GM19043 (cell line): ENCODE measurements at regions not wholly inside any gene's neighbourhood (a gene's known extent, or its start where the extent isn't known, plus 50 kb on each side); places are given as distances from the start of the nearest gene placed in this dataset.
"Not testable (repeated sequence)": the region's sequence is repeated elsewhere in the genome, so short reads cannot be mapped to it uniquely, and the experiment has no call there.

Source experiments
- ATAC-seq: cut with Tn5 transposase; IDR thresholded peaks from one replicate; pipeline ENCODE4 v1.9.1; 2021; ENCODE audit warnings: low read depth; ENCODE audit not compliant: unreplicated experiment

DNA sequence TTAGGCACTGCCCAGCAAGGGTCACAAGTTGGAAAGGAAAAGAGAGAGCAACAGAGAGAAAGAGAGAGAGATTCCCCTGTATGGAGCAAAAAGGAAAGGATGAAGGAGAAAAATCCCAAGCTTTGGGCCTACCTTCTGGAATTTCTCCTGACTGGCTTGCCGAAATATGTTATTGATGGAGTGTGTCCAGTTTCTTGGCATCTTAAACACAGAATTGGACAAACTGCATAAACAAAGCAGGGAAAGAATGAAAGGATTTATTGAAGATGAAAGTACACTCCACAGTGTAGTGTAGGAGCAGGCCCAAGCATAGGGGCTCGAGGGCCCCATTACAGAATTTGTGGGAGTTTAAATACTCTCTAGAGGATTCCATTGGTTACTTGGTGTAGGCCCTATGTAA lies 627.8 kb upstream of the CNTNAP2 start:
- ATAC-seq: no peak

DNA sequence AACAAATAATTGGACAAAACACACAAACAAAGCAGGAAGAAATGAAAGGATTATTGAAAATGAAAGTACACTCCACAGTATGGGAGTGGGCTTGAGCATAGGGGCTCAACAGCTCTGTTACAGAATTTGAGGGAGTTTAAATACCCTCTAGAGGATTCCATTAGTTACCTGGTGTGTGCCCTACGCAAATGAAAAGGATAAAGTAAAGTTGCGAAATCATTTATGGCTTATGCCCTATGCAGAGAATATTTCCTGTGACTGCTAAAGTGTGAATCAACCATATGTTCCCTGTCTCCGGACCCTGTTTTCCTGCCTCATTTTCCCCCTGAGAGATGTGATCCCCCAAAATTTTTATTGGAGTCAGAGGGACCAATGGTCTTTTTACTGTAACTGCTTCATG lies 634.6 kb upstream of the CNTNAP2 start:
- ATAC-seq: no peak

DNA sequence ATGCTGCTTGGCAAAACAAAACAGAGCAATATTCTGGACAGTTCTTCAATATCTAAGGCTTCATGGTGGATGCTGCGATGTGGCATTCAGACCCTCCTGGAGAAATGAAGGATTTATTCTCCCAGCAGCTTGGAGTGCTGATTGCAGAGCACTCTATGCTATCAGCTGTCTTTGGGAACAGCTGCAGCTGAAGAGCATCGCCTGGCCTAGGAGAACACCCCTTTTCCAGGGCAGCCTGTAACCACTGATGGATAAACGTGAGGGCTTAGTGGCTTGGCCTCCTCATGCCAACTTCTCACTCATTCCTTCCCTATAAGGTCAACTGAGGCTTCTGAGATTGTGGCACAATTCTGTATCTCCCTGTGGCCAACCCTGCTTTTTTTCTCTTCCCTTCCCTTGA lies 638.1 kb upstream of the CNTNAP2 start:
- no peak for ATAC-seq

DNA sequence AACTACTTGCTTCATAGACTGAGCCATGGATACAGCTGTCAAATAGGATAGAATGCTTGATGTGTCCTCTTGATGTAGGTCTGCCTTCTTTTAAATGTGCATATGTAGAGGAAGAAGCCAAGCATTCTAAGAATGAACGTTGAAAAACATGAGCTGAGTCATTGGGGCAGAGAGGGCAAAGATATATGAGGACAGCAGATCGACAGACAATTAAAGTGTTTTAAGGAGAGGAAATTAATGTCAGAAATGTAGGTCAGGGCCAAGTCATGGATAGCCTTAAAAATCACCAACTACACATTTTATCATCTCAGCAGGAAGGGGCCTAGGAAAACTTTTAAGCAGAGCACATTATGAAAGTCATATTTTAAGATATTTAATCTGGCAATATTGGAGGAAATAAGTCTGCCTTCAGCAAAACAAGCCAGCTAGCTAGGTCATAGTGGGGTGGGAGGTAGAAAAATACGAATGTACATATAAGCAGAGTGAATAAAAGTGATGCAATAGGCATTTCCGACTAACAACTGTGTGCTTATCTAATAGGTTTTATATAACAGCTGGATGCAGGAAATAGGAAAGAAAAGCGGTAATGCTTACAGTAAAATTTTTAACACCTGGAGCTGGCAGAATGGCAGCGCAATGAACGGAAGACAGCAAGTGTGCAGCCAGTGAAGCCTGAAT lies 638.3 kb upstream of the TPK1 start:
- no peak for ATAC-seq

DNA sequence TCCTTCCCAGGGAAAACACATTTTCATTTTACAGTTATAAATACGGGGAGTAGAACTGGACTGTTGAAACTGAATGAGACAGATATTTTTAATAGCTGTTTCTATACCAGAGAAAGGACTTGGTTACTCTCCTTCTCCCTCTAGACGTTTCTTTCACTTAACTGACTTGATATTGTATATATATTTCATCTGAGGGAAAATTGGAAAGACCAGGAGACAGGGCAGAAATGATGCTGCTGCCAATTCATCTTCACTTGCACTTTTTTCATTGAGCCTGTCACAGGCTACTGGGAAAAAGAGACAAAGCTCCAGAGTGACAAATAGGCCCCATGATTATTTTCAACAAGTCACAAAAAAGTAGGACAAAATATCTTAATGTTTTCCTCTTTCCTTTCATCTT lies 636.0 kb upstream of the TPK1 start:
- no peak for ATAC-seq

DNA sequence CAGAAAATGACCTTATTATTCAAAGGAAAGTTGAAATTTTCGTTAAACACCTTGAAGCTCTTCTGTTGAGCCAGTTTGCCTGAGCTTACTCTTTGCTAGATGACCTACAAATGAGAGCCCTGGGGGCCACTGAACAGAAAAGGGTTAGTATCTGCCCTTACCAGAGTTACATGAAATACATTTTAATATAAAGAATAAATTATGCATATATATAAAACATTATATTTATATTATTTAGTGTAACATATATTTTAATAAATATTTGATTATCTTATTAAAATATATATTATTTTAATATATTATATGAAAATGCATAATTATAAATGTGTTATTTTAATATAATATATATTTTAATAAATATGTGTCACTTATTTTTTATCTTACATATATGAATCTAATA lies 628.4 kb upstream of the TPK1 start:
- ATAC-seq: no peak

DNA sequence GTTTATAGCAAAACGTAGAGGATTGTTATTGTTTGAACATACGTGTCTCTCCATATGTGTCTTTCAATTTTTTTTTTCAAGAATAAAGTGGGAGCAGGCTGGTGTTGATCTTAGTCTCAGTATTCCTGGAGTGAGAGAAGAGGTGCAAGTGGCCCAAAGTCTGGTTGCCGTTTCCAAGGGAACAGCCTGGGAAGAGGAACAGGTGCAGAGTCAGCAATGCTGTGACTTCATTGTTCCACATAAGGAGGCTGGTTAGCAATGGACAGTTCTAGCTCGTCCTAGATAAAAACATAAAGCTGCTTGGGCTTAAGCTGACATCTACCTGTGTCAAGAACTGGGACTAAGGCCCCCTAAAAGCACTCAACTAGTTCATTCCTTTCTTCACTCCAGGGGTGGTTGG lies 626.6 kb upstream of the TPK1 start:
- ATAC-seq: no peak

DNA sequence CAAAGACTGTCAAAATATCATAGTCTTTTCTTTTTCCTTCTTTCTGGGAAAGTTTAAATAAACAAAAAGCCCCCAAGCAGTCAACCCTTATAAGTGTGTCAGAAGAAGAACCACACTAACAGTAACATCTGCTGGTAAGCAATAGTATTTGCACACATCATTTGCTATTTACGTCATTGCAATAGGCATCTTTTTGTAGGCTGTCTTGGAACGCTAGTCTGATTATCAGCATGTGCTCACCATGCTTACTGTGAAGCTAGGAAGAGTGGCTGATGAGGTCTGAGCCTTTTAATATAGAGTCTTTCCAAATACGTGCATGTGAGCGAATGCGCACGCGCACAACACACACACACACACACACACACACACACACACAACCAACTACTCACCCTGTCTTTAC lies 599.0 kb upstream of the TPK1 start:
- no peak for ATAC-seq

DNA sequence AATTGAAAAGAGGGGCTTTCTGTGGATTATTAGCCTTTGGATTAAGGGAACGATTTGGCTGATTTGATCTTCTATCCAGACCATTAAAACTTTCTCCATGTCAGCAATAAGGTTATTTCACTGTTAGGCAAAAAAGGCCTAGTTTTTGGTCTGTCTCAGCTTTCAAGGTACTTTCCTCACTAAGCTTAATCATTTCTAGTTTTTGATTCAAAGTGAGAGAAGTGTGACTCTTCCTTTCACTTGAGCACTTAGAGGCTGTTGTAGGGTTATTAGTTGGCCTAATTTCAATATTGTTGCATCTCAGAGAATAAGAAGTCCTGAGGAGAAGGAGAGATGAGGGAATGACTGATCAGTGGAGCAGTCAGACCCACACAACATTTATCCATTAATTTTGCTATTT lies 596.0 kb upstream of the TPK1 start:
- ATAC-seq: no peak

DNA sequence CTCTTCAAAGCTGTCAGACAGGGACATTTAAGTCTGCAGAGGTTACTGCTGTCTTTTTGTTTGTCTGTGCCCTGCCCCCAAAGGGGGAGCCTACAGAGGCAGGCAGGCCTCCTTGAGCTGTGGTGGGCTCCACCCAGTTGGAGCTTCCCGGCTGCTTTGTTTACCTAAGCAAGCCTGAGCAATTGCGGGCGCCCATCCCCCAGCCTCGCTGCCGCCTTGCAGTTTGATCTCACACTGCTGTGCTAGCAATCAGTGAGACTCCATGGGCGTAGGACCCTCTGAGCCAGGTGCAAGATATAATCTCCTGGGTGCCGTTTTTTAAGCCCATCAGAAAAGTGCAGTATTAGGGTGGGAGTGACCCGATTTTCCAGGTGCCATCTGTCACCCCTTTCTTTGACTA lies 582.6 kb upstream of the TPK1 start:
- not testable (repeated sequence) for ATAC-seq

DNA sequence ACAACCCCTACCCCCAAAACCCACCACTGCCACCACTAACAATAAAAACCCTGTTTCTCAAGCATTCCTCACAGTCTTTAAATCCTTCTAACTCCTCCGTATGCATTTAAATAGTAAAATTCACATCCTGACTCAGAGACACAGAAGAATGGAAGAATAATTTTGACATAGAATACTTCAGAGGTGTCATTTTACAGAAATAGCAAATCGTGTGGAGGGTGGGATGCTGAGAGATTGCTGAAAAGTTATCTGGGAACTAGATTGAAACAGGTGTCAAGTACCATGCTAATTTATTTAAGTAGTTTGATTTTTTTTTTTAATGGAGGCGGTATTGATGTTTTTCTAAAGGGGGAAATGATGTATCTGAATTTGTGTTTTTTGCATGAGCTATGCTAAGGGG lies 575.2 kb upstream of the TPK1 start:
- no peak for ATAC-seq

DNA sequence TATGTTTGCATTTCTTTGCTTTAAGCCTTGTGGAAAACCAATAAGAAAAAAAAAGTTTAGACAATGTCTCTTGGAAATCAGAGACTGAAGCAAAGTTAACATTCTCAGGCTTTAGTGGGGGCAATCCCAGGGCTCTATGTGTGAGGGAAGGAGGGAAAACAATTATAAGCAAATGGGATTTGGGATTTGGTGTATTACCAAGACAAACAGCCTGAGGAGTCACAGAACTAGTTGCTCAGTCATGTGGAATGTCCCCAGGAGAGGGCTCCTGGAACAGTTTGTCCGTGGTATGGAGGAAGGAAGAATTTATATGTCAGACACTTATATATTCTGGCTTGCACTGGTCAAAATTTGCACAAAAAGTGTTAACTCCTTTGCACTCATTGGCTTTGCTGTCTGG lies 562.9 kb upstream of the TPK1 start:
- ATAC-seq: no peak

DNA sequence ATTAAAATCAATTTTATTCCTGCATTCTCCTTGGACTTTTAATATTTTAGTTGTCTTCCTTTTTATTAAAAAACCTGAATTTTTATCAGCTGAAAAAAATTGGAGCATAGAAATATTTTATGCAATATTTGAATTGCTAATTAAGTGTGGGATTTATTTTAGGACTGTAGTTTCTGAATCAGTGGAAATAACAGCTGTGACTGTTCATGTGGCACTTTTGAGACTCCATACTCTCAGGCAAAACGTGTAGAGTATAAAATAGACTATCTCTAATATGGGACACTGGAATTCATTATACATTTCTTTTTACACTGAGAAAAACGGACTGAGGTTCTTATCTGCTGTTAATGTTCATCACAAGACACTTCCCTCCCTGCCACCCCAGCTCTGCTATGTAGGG lies 558.3 kb upstream of the TPK1 start:
- ATAC-seq: no peak

DNA sequence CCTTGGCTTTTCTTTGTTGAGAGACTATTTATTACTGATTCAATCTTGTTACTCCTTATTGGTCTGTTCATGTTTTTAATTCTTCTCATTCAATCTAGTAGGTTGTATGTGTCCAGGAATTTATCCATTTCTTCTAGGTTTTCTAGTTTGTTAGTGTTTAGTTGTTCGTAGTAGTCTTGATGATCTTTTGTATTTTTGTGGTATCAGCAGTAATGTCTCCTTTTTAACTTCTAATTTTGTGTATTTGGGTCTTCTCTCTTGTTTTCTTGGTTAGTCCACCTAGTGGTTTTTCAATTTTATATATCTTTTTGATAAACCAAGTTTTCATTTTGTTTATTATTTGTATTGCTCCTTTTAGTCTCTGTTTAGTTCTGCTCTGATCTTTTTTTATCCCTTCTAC lies 546.9 kb upstream of the TPK1 start:
- no peak for ATAC-seq

DNA sequence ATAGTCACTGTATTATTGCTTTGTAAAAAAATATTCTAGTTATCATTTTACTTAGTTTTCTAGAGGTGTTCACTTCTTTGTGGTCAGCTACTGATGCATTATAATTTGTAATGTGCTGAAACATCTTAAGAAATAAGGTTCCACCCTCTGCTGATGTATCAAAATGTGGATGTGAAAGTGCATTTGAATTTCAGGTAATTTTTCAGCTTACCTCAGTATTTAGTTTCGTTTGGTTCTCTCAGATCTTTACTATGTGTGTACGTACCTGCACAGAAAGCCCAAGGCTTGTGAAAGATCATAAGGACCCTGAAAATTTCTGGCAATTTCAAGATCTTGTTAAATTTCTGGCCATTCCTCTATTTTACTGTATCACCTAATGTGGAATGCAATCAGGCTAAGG lies 542.3 kb upstream of the TPK1 start:
- ATAC-seq: no peak

DNA sequence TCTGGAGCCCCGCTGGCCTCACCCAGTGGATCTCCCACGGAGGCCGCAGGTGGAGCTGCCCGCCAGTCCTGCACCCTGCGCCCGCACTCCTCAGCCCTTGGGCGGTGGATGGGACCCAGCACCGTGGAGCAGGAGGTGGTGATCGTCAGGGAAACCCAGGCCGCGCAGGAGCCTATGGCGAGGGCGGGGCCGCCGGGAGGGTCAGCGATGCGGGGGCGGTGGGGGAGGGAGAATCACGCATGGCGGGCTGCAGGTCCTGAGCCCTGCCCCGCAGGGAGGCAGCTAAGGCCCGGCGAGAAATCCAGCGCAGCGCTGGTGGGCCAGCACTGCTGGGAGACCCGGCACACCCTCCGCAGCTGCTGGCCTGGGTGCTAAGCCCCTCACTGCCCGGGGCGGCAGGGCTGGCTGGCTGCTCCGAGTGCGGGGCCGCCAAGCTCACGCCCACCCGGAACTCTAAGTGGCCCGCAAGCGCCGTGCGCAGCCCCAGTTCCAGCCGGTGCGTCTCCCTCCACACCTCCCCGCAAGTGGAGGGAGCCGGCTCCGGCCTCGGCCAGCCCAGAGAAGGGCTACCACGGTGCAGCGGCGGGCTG lies 524.8 kb upstream of the TPK1 start:
- ATAC-seq: no peak

DNA sequence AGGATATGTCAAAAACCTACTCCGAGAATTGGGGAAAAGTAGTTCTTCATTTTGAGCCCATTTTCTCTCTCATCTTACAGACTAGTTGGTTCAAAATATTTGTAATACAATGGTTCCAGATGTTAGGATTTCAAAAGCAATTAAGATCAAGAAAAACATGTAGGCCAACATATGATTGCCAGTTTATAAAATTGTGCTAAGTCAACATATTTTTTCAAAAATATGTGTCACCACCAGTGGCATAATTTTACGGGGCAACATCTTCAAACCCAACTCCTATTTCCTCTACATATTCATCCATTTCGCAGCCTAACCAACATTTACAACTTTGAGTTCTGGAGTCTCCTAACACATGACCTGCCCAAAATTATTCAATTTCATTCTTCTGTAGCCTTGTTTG lies 514.5 kb upstream of the TPK1 start:
- ATAC-seq: no peak

DNA sequence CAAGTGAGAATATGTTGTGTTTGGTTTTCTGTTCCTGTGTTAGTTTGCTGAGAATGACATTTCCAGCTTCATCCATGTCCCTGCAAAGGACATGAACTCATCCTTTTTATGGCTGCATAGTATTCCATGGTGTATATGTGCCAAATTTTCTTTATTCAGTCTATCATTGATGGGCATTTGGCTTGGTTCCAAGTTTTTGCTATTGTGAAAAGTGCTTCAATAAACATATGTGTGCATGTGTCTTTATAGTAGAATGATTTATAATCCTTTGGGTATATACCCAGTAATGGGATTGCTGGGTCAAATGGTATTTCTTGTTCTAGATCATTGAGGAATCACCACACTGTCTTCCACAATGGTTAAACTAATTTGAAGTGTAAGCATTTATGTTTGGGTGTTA lies 513.6 kb upstream of the TPK1 start:
- not testable (repeated sequence) for ATAC-seq

DNA sequence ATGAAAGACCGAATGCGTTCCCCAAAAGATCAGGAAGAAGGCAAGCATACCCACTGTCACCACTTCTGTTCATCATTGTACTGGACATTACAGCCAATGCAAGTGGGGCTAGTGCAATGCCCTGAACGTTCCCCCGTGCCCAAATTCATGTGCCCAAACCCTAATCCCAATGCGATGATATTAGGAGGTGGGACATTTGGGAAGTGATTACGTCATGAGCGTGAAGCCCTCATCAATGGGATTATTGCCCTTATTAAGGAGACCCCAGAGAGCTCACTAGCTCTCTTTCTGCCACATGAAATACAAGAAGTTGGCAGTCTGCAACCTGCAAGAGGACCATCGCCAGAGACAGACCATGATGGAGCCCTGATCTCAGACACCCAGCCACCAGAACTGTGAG lies 511.4 kb upstream of the TPK1 start:
- no peak for ATAC-seq

DNA sequence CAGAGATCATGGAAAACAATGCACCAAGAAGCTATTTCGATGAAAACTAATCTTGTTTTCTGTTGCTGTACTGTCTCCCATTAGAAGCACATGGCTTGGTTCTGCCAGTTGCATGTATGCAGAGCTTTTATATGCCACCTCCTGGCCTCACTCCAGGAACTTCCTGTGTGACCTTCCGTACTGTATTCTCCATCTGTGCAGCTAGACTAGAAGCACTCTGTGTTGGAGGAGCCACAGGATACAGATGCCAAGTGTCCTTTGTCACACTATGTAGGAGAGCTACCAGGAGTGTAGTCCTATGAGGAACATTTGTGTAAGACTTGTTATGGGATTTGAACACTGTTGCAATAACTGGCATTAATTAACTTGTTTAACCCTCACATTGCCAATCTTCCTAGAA lies 503.5 kb upstream of the TPK1 start:
- ATAC-seq: no peak

DNA sequence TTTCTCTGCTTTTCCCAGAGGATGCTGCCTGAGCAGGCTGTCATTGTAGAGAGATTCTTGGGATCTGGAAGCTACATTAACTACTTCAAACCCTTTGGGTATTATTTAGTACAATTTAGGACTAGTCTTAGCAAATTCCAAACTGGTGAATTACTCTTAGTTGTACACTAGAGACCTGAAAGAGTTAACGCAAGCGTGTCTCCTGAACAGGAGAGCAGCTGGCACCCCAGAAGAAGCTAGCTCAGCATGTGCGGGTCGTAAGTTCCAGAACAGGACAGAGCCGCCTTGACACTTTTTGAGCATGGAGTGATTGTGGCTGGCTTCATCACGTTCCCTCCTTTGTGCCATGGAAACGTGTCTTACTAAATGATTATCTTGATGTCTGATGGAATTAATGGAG lies 495.7 kb upstream of the TPK1 start:
- ATAC-seq: no peak

DNA sequence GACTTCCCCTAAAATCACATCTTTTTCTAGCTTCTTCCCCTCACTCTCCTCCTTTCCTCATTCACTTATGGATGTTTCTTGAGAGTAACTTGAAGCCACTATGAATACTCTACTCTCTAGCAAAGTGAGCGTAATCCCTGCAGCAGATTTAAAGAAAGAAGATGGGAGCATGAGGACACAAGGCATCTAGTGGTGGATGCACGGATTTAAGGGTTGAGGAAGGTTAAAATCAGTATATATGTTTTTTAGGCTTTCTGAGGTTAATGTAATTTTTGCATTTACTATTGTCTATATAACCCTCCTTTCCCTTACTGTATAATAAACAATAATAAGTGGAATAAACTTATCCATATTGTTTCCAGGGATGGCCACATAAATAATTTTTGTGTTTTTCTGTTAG lies 495.2 kb upstream of the TPK1 start:
- ATAC-seq: no peak

DNA sequence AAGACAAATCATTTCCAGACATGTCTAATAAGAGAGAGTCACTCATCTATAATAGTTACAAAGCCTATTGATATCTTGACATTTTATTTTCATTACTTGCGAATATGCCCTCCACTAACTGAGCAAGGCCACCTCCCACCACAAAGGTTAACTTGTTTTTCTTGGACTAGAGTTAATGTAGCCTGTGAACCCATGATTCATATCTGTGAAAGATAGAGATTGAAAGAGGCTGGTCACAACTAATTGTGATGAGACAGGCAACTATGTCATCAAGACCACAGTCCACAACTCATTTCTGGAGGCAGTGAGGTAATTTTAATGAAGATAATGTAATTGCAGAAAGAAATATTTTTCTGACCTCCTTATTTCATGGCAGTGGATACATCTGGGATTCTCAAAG lies 491.8 kb upstream of the TPK1 start:
- no peak for ATAC-seq
